Activated naive CD4-positive, alpha-beta T cell treated with anti-CD3 and anti-CD28 coated beads for 36 hours (primary cell): ENCODE measurements at regions not wholly inside any gene's neighbourhood (a gene's known extent, or its start where the extent isn't known, plus 50 kb on each side); places are given as distances from the start of the nearest gene placed in this dataset.
"Not testable (repeated sequence)": the region's sequence is repeated elsewhere in the genome, so short reads cannot be mapped to it uniquely, and the experiment has no call there.

ENCODE experiments used
- CTCF ChIA-PET: fragments of 350-600 bp; sonication (Branson Sonifier 250); formaldehyde crosslinking; loops from one replicate; lab custom pipeline; 2021; ENCODE audit warnings: antibody characterized with exemption; lab: Charles Lee
- DNase-seq: peaks from one replicate; pipeline ENCODE4 v3.0.0-alpha.2; 2020
- H3K27ac Mint-ChIP-seq: one replicate; pipeline ENCODE4 v1.8.0; 2021; ENCODE audit warnings: mild to moderate bottlenecking, mixed read lengths
- H3K27me3 Mint-ChIP-seq: one replicate; pipeline ENCODE4 v1.8.0; 2021; ENCODE audit warnings: low read depth, mixed read lengths
- H3K36me3 Mint-ChIP-seq: one replicate; pipeline ENCODE4 v1.8.0; 2021; ENCODE audit warnings: low read depth, mixed read lengths
- H3K4me1 Mint-ChIP-seq: one replicate; pipeline ENCODE4 v1.8.0; 2021; ENCODE audit warnings: low read depth, mixed read lengths
- H3K4me3 Mint-ChIP-seq: one replicate; pipeline ENCODE4 v1.8.0; 2021; ENCODE audit warnings: mild to moderate bottlenecking, moderate library complexity, mixed read lengths
- H3K9me3 Mint-ChIP-seq: one replicate; pipeline ENCODE4 v1.8.0; 2021; ENCODE audit warnings: mixed read lengths
- intact Hi-C: fragments of 100-400 bp; cut with micrococcal nuclease; formaldehyde crosslinking; loops from one replicate; pipeline ENCODE4 v1.15.1; 2023

GRCh38 chr2:45114221-45114955 lies 105.1 kb upstream of the SIX2 start:
- H3K27me3 Mint-ChIP-seq: no peaks in the 10 kb centered on the region
- DNase-seq: no peak
- CTCF ChIA-PET: no interaction called here
- no peak overlapping the region for H3K4me3 Mint-ChIP-seq
- intact Hi-C loops: no loop called here
- H3K27ac Mint-ChIP-seq: no peak overlapping the region
- no peaks in the 10 kb centered on the region for H3K4me1 Mint-ChIP-seq
- H3K36me3 Mint-ChIP-seq: no peaks in the 10 kb centered on the region
- no peaks in the 10 kb centered on the region for H3K9me3 Mint-ChIP-seq

DNA sequence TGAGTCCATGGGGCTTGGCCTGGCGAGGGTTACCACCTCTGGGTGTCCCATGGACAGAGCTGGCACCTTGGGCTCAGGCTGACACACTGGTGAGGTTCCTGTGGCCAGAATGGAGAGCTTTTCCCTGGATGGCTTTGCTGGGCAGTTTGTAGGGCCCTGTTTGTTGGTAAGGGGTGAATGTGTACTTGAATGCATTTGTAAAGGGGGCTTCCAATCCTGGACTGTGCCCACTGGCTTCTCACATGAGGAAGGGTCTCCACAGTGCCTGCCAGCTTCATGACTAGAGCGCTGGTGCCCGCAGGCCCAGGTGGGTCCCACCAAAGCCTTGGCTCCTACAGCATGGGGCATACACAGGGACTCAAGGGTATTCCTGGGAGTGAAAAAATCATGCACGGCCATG lies 103.5 kb upstream of the SIX2 start:
- Mint-ChIP-seq H3K27me3 (no peaks in the 10 kb centered on the region), H3K27ac (no peak overlapping the region), H3K9me3 (no peaks in the 10 kb centered on the region), H3K36me3 (no peaks in the 10 kb centered on the region), H3K4me1 (no peaks in the 10 kb centered on the region), H3K4me3 (no peak overlapping the region)
- intact Hi-C loops: no loop called here
- no peak for DNase-seq
- CTCF ChIA-PET: no interaction called here

DNA sequence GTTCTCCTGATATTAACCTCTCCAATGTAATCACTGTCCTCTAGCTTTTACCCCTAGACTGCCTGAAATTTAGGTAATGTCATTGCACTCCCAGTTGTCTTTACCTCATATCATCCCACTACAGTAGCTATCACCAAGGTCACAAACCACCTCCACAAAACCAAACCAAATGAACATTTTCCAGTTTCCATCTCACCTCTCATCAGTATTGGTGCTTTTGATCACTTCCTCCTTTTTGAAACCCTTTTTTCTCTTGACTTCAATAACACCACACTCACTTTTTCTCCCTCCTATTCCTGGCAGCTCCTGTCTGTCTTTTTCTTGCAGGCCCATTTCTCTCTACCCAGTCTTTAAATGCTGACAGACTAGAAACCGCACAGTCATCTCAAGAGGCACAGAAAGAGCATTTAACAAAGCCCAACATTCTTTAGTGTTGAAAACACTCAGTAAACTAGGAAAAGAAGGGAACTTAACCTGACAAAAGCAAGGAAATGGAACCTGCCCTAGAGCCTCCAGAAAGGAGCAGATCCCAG lies 95.9 kb upstream of the SIX2 start:
- Mint-ChIP-seq H3K9me3 (no peaks in the 10 kb centered on the region), H3K4me1 (no peaks in the 10 kb centered on the region), H3K27ac (no peak overlapping the region), H3K27me3 (peaks cover 20% of the 10 kb centered on the region), H3K36me3 (no peaks in the 10 kb centered on the region), H3K4me3 (no peak overlapping the region)
- intact Hi-C loops: no loop called here
- CTCF ChIA-PET: interaction anchor here (0.6 kb wide), 1 partner anchor 373 kb away, joined by 3 read pairs; no protein-coding TSS in a partner anchor
- DNase-seq: no peak

DNA sequence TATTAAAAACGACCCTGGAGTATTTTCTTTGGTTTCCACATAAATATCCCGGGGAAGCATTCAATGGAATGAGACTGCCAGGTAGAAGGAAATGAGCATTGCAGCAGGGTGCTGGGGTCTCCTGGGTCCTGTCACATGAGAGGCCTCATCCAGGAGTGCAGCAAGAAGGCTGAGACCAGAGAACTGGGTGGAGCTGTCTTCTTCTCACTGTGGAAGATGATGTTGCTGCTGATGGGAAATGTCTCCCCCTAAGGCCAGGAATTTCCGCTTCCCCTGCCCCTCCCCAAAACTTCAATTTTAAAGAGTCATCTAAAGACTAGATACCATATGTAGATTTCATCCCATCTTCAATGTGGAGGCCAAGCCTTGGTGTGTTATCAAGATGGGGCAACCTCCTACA lies 95.2 kb upstream of the SIX2 start:
- Mint-ChIP-seq H3K4me1 (no peaks in the 10 kb centered on the region), H3K9me3 (no peaks in the 10 kb centered on the region), H3K36me3 (no peaks in the 10 kb centered on the region), H3K27me3 (peaks cover 24% of the 10 kb centered on the region), H3K4me3 (no peak overlapping the region), H3K27ac (no peak overlapping the region)
- intact Hi-C loops: no loop called here
- CTCF ChIA-PET: no interaction called here
- no peak for DNase-seq

- intact Hi-C loops: no loop called here
- Mint-ChIP-seq H3K36me3 (no peaks in the 10 kb centered on the region), H3K4me3 (no peak overlapping the region), H3K9me3 (no peaks in the 10 kb centered on the region), H3K4me1 (no peaks in the 10 kb centered on the region), H3K27ac (no peak overlapping the region), H3K27me3 (peaks cover 24% of the 10 kb centered on the region)
- CTCF ChIA-PET: no interaction called here
- no peak for DNase-seq
Measured at GRCh38 chr2:45103351-45104345, 94.4 kb upstream of the SIX2 start.

- no peak overlapping the region for H3K27ac Mint-ChIP-seq
- peaks cover 24% of the 10 kb centered on the region for H3K27me3 Mint-ChIP-seq
- CTCF ChIA-PET: no interaction called here
- intact Hi-C loops: no loop called here
- H3K36me3 Mint-ChIP-seq: no peaks in the 10 kb centered on the region
- no peak for DNase-seq
- H3K9me3 Mint-ChIP-seq: no peaks in the 10 kb centered on the region
- no peaks in the 10 kb centered on the region for H3K4me1 Mint-ChIP-seq
- no peak overlapping the region for H3K4me3 Mint-ChIP-seq
Measured at GRCh38 chr2:45102579-45103117, 93.4 kb upstream of the SIX2 start.

DNA sequence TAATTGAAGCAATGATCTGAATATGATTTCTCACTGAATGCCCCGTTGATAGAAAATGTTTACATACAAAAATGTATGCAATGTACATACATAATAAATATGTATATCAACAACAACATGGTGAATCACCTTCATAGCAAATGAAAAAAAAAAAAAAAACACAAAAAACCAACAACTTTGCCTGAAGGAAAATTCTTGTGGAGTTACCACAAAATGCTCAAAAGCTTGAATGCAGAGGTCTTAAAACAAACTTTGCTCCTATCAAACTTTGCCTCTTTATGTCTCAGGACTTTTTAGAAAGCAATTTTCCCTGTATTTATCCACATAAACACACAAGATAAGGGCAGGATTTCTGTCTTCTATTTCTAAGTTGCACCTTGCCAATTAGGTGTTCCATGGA lies 92.9 kb upstream of the SIX2 start:
- intact Hi-C loops: no loop called here
- no peak for DNase-seq
- CTCF ChIA-PET: no interaction called here
- Mint-ChIP-seq H3K4me3 (no peak overlapping the region), H3K4me1 (no peaks in the 10 kb centered on the region), H3K27ac (no peak overlapping the region), H3K27me3 (peaks cover 24% of the 10 kb centered on the region), H3K9me3 (no peaks in the 10 kb centered on the region), H3K36me3 (no peaks in the 10 kb centered on the region)

- Mint-ChIP-seq H3K36me3 (no peaks in the 10 kb centered on the region), H3K4me3 (no peak overlapping the region), H3K27ac (no peak overlapping the region), H3K4me1 (no peaks in the 10 kb centered on the region), H3K9me3 (no peaks in the 10 kb centered on the region), H3K27me3 (peaks cover 18% of the 10 kb centered on the region)
- CTCF ChIA-PET: interaction anchor here (0.6 kb wide), 1 partner anchor 530 kb away, joined by 3 read pairs; no protein-coding TSS in a partner anchor
- intact Hi-C loops: no loop called here
- no peak for DNase-seq
Measured at GRCh38 chr2:45096996-45097395, 87.7 kb upstream of the SIX2 start.

GRCh38 chr2:45096038-45096437 lies 86.8 kb upstream of the SIX2 start:
- H3K9me3 Mint-ChIP-seq, H3K4me1 Mint-ChIP-seq, H3K36me3 Mint-ChIP-seq, intact Hi-C loops, H3K4me3 Mint-ChIP-seq, DNase-seq, H3K27ac Mint-ChIP-seq: not testable (repeated sequence)
- H3K27me3 Mint-ChIP-seq: peaks cover 17% of the 10 kb centered on the region
- CTCF ChIA-PET: interaction anchor here (0.7 kb wide), 1 partner anchor 67 kb away, joined by 4 read pairs; no protein-coding TSS in a partner anchor

DNA sequence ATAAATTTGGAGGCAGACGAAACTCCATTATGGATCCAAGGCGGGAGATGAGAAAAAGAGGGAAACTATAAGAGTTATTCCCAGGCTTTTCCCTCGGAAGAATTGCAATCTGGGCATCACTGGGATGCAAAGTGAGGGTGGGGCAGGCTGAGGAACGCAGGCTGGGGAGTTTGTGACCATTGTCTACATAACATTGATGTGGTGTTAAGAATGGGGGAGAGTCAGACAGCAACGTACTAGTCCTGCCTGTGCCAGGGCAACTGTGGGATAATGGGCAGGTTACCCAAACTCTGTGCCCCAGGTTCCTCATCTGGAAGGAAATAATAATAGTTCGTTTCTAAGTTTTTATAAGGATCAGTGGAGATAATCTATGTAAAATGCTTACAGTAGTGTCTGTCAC lies 84.4 kb upstream of the SIX2 start:
- peaks cover 4% of the 10 kb centered on the region for H3K9me3 Mint-ChIP-seq
- CTCF ChIA-PET: interaction anchor here (0.5 kb wide), 1 partner anchor 343 kb away, joined by 5 read pairs; no protein-coding TSS in a partner anchor
- intact Hi-C loops: no loop called here

DNA sequence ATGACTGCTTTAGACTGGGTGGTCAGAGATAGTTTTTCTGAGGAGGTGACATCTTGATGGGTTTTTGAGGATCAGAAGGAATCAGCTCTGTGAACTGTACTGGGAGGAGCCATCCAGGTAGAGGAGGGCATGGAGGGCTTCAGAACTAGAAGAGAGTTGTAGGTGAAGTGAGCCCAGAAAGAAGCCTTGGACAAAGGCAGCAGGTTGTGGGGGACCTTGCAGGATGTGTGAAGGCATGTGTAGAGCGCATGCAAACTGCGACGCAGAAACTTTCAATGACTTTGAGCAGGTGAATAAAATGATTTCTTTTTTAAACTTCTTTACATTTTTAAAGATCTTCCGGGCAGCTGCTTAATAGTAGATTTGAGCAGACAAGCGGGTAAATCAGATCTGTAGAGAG lies 83.9 kb upstream of the SIX2 start:
- Mint-ChIP-seq H3K4me3 (no peak overlapping the region), H3K9me3 (peaks cover 4% of the 10 kb centered on the region), H3K27me3 (peaks cover 10% of the 10 kb centered on the region), H3K4me1 (no peaks in the 10 kb centered on the region), H3K27ac (no peak overlapping the region), H3K36me3 (no peaks in the 10 kb centered on the region)
- CTCF ChIA-PET: interaction anchor here (0.5 kb wide), 1 partner anchor 342 kb away, joined by 5 read pairs; no protein-coding TSS in a partner anchor
- intact Hi-C loops: no loop called here
- no peak for DNase-seq

More for the DNA sequence above, 84.4 kb upstream of the SIX2 start:
- Mint-ChIP-seq H3K36me3 (no peaks in the 10 kb centered on the region), H3K4me1 (no peaks in the 10 kb centered on the region), H3K4me3 (no peak overlapping the region), H3K27ac (no peak overlapping the region), H3K27me3 (peaks cover 10% of the 10 kb centered on the region)
- DNase-seq: no peak
